Islet precursor cell (in vitro differentiated cells): ENCODE measurements at regions not wholly inside any gene's neighbourhood (a gene's known extent, or its start where the extent isn't known, plus 50 kb on each side); places are given as distances from the start of the nearest gene placed in this dataset.
A peak's percentile ranks its signal among the peaks of the same experiment; 100 is the strongest.
"Not testable (repeated sequence)": the region's sequence is repeated elsewhere in the genome, so short reads cannot be mapped to it uniquely, and the experiment has no call there.

ENCODE experiments used
- DNase-seq: peaks from one replicate; pipeline ENCODE4 v3.0.0-alpha.2; 2018

GRCh38 chr1:117708323-117709248 is 102.7 kb downstream of the TENT5C start:
- DNase-seq: no peak

DNA sequence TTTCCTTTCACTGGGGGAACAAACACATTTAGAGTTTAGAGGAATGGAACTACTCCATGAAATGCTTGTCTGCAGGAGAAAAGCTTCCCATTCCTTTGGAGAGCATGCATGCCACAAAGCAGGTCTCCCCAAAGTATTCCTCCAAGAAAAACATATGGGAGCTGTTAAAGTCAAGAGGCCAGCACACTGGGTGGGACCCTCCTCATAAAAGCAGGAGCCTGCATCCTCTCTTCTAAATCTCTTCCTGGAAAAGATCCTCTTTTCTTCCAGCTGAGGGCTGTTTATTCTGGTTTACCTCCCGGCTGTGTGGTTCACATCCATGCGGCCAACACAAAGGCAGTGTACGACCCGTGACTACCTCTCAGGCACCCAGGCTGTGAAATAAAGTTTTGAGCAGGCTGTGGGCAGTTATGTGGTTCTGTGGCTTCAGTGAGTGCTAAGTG is 103.4 kb downstream of the TENT5C start:
- no peak for DNase-seq

DNA sequence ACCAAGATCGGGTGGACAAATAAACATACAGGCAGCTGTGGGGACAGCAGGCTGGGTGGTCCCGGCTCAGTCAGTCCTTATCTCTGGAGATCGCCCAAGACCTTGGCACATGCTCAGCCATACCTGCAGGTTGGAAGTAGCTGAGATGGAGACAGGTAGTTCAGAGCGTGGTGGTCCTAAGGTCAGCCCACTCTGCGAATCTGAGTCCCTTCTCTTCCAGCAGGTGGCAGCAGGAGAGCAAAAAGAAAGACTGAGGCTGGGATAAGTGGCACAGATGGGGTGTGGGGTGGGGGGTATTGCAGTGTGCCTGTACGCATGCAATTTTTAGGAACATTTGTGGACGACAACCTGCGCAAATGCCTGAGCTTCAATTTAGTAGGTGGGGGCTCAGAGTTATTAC is 104.9 kb downstream of the TENT5C start:
- DNase-seq: no peak

DNA sequence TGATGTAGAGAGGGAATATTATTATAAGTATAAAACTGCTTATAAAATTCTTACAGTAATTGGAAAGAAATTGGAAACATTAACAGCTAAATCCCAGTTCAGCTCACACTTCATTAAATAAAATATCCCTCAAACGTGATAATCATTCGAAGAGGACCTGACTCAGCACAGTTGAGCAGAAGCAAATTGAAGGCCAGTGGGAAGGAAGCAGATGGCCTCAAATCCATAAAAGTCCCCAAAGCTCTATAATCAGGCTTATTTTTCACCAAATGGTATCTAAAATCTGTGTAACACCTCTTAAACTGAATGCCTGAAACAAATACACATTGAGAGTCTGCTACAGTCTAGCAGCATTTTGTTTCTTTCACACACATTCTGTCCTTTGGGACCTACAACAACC is 106.8 kb downstream of the TENT5C start:
- DNase-seq: no peak

- no peak for DNase-seq
These were observed 108.7 kb downstream of the TENT5C start for GRCh38 chr1:117714546-117714945.

GRCh38 chr1:117716030-117716429 is 110.2 kb downstream of the TENT5C start:
- DNase-seq: not testable (repeated sequence)

DNA sequence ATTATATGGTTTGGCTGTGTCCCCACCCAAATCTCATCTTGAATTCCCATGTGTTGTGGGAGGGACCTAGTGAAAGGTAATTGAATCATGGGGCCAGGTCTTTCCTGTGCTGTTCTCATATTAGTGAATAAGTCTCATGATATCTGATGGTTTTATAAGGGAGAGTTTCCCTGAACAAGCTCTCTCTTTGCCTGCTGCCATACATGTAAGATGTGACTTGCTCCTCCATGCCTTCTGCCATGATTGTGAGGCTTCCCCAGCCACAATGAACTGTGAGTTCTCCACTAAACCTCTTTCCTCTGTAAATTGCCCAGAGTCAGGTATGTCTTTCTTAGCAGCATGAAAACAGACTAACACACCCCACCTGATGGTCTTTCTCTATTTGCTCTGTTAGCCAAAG is 112.1 kb downstream of the TENT5C start:
- not testable (repeated sequence) for DNase-seq

- DNase-seq: not testable (repeated sequence)
These were observed 112.7 kb downstream of the TENT5C start for GRCh38 chr1:117718596-117718995.

GRCh38 chr1:117719004-117719403 is 113.2 kb downstream of the TENT5C start:
- no peak for DNase-seq

GRCh38 chr1:117732065-117732797 is 126.4 kb downstream of the TENT5C start:
- DNase-seq: no peak

GRCh38 chr1:117732956-117733355 is 127.1 kb downstream of the TENT5C start:
- no peak for DNase-seq

GRCh38 chr1:117734403-117734802 is 128.6 kb downstream of the TENT5C start:
- no peak for DNase-seq

GRCh38 chr1:117735045-117735992 is 129.5 kb downstream of the TENT5C start:
- DNase-seq: no peak

- DNase-seq: no peak
These were observed 133.7 kb downstream of the TENT5C start for GRCh38 chr1:117739504-117739903.

GRCh38 chr1:117740496-117740895 is 134.6 kb downstream of the TENT5C start:
- no peak for DNase-seq

DNA sequence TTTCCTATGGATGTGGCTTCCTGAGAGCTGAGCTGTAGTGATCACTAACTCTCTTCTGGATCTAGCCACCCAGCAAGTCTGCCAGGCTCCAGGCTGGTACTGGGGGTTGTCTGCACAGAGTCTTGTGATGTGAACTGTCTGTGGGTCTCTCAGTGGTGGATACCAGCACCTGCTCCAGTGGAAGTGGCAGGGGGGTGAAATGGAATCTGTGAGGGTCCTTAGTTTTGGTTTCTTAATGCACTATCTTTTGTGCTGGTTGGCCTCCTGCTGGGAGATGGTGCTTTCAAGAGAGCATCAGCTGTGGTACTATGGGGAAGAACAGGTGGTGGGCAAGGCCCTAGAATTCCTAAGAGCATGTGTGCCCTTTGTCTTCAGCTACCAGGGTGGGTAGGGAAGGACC is 140.7 kb downstream of the TENT5C start:
- DNase-seq: not testable (repeated sequence)

DNA sequence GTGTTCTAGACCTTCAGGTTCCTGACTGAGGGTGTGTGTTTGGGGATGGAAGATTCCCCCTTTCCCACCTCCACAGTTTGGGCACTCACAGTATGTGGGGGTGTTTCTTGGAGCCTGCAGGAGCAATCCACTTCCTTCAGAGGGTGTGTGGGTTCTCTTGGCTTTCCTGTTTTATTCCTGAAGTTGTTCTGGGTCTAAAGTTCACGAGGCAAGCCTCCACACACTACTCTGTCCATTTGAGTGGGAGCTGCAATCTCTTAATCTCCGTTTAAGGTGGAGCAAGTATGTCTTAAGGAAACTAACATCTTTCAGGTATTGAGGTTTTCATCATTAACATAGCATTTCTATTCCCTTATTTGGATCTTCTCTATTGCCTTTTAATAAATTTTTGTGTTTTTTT is 141.8 kb downstream of the TENT5C start:
- no peak for DNase-seq

GRCh38 chr1:117751321-117751720 is 145.5 kb downstream of the TENT5C start:
- no peak for DNase-seq

- no peak for DNase-seq
These were observed 146.8 kb downstream of the TENT5C start for GRCh38 chr1:117752661-117753060.

- DNase-seq: no peak
These were observed 147.4 kb downstream of the TENT5C start for GRCh38 chr1:117753232-117753631.

DNA sequence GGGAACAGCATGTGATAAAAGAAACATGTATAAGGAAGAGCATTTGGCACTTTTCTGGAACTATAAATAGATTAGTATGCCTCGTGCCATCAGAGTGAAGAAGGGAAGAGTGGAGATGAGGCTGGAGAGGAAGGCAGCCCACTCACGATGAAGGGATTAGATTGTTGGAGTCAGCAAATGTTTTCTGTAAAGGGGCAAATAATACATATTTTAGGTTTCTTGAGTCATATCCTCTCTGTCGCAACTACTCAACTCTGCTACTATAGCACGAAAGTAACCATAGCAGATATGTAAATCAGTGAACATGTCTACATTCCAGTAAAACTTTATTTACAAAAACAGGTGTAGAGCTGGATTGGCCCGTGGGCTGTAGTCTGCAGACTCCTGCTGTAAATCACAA is 147.8 kb downstream of the TENT5C start:
- DNase-seq: no peak

DNA sequence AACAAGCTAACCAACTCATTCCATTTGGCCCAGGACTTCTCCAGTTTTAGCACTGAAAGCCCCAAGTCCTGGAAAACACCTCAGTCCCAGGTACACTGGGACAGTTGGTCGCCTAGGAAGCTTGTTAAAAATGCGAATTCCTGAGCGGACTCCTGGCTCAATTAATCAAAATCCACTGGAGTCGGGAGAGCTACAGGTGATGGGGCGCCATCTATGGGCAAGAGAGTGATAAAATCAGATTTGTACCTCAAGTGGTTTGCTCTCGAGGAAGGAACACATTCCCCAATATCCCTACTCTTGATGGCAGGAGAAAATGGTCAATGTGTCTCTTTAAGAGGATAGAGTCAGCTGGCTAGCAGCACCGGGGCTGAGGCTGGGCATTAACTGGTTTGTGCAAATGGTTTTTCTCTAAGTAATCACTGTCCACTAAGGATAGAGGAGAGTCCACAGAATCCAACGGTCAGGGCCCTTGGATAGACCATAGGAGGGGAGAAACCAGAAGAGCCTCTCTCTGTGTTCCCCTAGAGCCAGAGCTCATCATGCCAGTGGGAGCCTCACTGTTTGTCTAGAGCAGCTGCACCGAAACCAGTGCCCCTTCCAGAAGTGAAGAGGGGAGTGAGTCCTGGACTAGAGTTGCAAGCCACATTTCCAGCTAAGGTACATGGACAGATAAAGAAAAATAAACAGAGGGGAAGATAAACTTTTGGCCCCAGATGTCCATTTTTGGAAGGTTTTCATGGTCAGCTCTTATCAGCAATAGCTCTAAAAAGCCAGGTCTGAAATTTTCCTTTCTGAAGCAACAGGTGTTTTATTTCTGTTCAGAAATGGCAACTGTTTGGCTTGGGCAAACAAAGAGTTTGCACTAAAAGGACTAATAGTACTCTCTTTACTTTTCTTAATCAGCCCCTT is 148.5 kb downstream of the TENT5C start:
- peak; percentile 74 for DNase-seq
